ENCODE measurements at regions not wholly inside any gene's neighbourhood (a gene's known extent, or its start where the extent isn't known, plus 50 kb on each side); places are given as distances from the start of the nearest gene placed in this dataset.
"Not testable (repeated sequence)": the region's sequence is repeated elsewhere in the genome, so short reads cannot be mapped to it uniquely, and the experiment has no call there.

- ChIA-PET POLR2A (ENCODE audit: low non-redundant PET) (no interaction called here), CTCF (no interaction called here)
- H3K27ac ChIP-seq = no peak overlapping the region
- DNase-seq (ENCODE audit: low spot score) = no peak
- TF ChIP-seq, protein P1, sequence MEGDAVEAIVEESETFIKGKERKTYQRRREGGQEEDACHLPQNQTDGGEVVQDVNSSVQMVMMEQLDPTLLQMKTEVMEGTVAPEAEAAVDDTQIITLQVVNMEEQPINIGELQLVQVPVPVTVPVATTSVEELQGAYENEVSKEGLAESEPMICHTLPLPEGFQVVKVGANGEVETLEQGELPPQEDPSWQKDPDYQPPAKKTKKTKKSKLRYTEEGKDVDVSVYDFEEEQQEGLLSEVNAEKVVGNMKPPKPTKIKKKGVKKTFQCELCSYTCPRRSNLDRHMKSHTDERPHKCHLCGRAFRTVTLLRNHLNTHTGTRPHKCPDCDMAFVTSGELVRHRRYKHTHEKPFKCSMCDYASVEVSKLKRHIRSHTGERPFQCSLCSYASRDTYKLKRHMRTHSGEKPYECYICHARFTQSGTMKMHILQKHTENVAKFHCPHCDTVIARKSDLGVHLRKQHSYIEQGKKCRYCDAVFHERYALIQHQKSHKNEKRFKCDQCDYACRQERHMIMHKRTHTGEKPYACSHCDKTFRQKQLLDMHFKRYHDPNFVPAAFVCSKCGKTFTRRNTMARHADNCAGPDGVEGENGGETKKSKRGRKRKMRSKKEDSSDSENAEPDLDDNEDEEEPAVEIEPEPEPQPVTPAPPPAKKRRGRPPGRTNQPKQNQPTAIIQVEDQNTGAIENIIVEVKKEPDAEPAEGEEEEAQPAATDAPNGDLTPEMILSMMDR (conservative IDR thresholded peaks at IDR 0.05; ENCODE audit: low read depth) = no peak
These were observed 367.2 kb downstream of the OSTF1 start for GRCh38 chr9:75455444-75455921.

- TF ChIP-seq, protein P1 (conservative IDR thresholded peaks at IDR 0.05; ENCODE audit: low read depth) = no peak
- ChIA-PET POLR2A (ENCODE audit: low non-redundant PET) (no interaction called here), CTCF (no interaction called here)
- H3K27ac ChIP-seq = no peak overlapping the region
- no peak for DNase-seq (ENCODE audit: low spot score)
These were observed 368.4 kb downstream of the OSTF1 start for GRCh38 chr9:75456698-75457097.

GRCh38 chr9:75457474-75458011, 369.2 kb downstream of the OSTF1 start:
- TF ChIP-seq, protein P1 (conservative IDR thresholded peaks at IDR 0.05; ENCODE audit: low read depth) = no peak
- no peak for DNase-seq (ENCODE audit: low spot score)
- H3K27ac ChIP-seq = no peak overlapping the region
- CTCF ChIA-PET = no interaction called here
- POLR2A ChIA-PET (ENCODE audit: low non-redundant PET) = no interaction called here

DNA sequence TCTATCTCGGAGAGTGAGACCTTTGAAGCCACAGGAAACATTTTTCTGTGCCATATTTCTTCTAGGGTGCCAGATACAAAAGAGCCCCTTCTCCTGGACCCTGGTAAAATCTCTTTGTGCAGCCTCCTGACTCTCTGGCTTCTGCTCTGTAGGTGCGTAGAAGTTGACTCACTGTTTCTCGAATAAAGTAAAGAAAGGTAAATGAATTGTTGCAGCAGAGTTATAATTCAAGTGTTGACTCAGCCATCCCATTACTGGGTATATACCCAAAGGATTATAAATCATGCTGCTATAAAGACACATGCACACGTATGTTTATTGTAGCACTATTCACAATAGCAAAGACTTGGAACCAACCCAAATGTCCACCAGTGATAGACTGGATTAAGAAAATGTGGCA, 371.0 kb downstream of the OSTF1 start:
- H3K27ac ChIP-seq; DNase-seq (ENCODE audit: low spot score); POLR2A ChIA-PET (ENCODE audit: low non-redundant PET); CTCF ChIA-PET: not testable (repeated sequence)

DNA sequence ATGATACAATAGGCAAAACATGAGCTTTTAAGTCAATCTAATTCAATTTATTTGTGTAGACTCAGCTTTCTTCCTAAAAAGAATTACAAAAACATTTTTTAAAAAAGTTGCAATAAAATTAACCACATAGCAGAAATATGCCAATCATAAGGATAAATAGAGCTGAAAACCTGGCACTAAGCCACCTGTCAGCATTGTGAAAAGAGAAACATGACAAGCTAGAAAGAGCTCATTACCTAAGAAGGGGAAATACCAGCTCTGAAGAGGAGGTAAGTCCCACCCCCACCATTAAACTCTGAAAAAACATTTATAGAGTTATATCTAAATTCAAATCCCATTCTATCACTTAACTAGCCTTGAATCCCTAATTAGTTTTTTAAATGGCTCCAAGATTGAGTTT, 372.9 kb downstream of the OSTF1 start:
- CTCF ChIA-PET = no interaction called here
- POLR2A ChIA-PET (ENCODE audit: low non-redundant PET) = no interaction called here
- no peak overlapping the region for H3K27ac ChIP-seq
- DNase-seq (ENCODE audit: low spot score) = no peak
- TF ChIP-seq, protein P1 (conservative IDR thresholded peaks at IDR 0.05; ENCODE audit: low read depth) = no peak

DNA sequence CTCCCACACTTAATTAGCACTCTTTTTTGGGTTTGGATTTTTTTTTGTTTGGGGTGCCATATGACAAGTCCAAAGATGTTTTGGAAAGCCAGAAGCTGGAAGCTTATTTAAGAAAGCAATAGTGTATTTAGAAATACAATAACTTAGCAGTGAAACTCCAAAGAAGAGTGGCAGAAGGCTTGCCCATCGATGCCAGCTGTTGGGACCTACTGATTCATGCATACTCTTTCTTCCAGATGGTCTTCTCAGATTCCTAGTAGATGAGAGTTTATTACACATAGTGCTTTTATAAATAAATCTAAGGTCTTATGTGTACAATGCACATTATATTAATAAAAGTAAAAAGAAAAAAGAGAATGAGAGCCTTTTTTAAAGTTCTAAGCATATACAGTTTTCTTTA, 374.6 kb downstream of the OSTF1 start:
- ChIA-PET CTCF (no interaction called here), POLR2A (ENCODE audit: low non-redundant PET) (no interaction called here)
- H3K27ac ChIP-seq = no peak overlapping the region
- DNase-seq (ENCODE audit: low spot score) = no peak
- TF ChIP-seq, protein P1 (conservative IDR thresholded peaks at IDR 0.05; ENCODE audit: low read depth) = no peak

DNA sequence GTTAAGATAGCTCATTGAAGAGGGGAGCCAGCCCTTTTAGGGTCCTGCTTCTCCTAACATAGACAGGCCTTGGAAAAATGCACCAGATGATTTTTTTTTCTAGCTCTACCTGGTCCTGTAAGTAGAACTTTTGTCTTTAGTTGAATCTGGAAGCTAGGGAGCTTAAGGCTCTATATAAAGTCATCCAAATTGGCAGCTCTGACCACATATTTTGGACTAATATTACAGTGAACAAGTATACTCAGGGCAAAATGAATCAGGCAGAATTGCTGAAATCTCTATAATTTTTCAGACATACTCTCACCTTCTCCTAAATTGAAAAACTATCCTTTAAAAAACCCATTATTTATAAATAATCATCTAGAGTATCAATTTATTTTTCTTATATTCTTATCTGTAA, 375.6 kb downstream of the OSTF1 start:
- POLR2A ChIA-PET (ENCODE audit: low non-redundant PET) = no interaction called here
- H3K27ac ChIP-seq = no peak overlapping the region
- no peak for DNase-seq (ENCODE audit: low spot score)
- TF ChIP-seq, protein P1 (conservative IDR thresholded peaks at IDR 0.05; ENCODE audit: low read depth) = no peak
- CTCF ChIA-PET = no interaction called here

Measured in RWPE1 (cell line).